ENCODE measurements at regions not wholly inside any gene's neighbourhood (a gene's known extent, or its start where the extent isn't known, plus 50 kb on each side); places are given as distances from the start of the nearest gene placed in this dataset.

GRCh38 chr3:161423911-161424522 lies 52.7 kb upstream of the SPTSSB start:
- Mint-ChIP-seq H3K4me3 (ENCODE audit: low read depth) (no peak overlapping the region), H3K4me1 (ENCODE audit: low read depth) (peaks cover 24% of the 10 kb centered on the region), H3K27ac (no peak overlapping the region), H3K36me3 (ENCODE audit: insufficient read depth) (no peaks in the 10 kb centered on the region), H3K9me3 (ENCODE audit: low read depth) (no peaks in the 10 kb centered on the region), H3K27me3 (no peaks in the 10 kb centered on the region)
- no peak for DNase-seq (ENCODE audit: low spot score, unreplicated experiment)
- TF ChIP-seq CTCF (IDR thresholded peaks at IDR 0.05; ENCODE audit: unreplicated experiment), result peak; percentile 84

- Mint-ChIP-seq H3K4me3 (ENCODE audit: low read depth) (no peak overlapping the region), H3K9me3 (ENCODE audit: low read depth) (peaks cover 6% of the 10 kb centered on the region), H3K27ac (no peak overlapping the region), H3K36me3 (ENCODE audit: insufficient read depth) (peaks cover 2% of the 10 kb centered on the region), H3K4me1 (ENCODE audit: low read depth) (peaks cover 23% of the 10 kb centered on the region), H3K27me3 (no peaks in the 10 kb centered on the region)
- no peak for TF ChIP-seq CTCF (IDR thresholded peaks at IDR 0.05; ENCODE audit: unreplicated experiment)
- no peak for DNase-seq (ENCODE audit: low spot score, unreplicated experiment)
Observed at GRCh38 chr3:161422171-161422700, 50.9 kb upstream of the SPTSSB start.

Measured in progenitor cell of endocrine pancreas (in vitro differentiated cells).